ENCODE measurements at regions not wholly inside any gene's neighbourhood (a gene's known extent, or its start where the extent isn't known, plus 50 kb on each side); places are given as distances from the start of the nearest gene placed in this dataset.

DNA sequence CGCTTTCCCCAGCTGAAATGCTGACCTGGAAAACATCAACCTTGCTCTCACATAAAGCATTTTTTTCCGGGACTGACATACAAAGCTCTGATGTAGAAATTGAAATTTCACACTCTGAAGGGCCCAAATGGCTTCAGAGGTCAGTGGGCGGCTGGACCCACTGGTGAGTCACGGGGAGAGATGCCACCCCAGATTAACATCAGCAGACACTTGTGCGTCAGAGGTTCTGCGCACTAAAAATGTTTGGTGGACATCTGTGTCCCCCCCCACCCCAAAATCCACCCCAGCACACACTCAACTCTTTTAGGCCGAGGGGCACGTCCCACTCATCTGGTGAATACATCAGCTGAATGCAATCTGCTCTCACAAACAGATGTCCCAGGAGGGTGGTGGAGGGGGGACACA is 208.9 kb downstream of the ASB1 start:
- no peak for DNase-seq
- H3K36me3 ChIP-seq (replicated peaks; ENCODE audit: control insufficient read depth, insufficient read depth, low read length): no peaks in the 10 kb centered on the region
- H3K27me3 ChIP-seq (ENCODE audit: control insufficient read depth, insufficient read depth, low read length): no peaks in the 10 kb centered on the region

DNA sequence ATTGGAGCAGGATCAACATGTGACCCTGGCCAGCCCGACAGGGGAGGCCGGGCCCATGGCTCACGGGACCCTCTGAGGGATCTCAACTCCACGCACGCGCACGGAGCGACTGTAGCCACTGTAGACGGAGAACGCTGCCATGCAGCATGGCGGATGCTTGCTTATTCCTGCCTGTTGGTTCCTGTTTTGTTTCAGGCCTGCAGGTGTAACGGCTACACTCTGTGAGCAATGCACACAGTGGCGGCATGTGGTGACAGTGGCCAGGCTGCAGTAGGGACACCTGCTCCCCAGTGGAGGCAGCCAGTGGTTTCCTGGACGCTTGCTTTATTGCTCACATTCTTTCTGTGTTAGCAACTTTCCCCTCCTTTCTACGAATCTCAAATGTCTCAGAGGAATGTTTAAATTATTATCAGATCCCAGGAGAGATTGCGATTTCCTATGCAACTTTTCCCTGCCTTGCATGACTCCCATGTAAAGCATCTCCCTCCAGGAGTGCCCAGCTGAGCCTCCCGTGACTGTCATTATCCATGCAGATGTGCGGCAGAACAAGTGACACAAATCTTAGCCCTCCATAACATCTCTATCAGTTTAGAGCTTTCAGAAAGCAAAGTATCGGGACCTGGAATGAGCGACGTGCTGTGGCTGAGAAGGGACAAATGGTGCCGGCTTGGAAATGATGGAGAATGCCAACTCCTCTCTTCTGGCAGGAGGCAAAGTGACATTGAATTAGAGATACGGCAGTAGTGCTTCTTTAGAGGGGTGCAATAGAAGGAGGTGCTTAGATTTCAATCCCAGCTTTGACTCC is 209.7 kb downstream of the ASB1 start:
- DNase-seq: no peak
- Histone ChIP-seq H3K36me3 (replicated peaks; ENCODE audit: control insufficient read depth, insufficient read depth, low read length) (no peaks in the 10 kb centered on the region), H3K27me3 (ENCODE audit: control insufficient read depth, insufficient read depth, low read length) (no peaks in the 10 kb centered on the region), H3K4me3 (ENCODE audit: insufficient read depth, low read depth, low read length) (no peak overlapping the region)

More for the DNA sequence above, 208.9 kb downstream of the ASB1 start:
- H3K4me3 ChIP-seq (ENCODE audit: insufficient read depth, low read depth, low read length): no peak overlapping the region

DNA sequence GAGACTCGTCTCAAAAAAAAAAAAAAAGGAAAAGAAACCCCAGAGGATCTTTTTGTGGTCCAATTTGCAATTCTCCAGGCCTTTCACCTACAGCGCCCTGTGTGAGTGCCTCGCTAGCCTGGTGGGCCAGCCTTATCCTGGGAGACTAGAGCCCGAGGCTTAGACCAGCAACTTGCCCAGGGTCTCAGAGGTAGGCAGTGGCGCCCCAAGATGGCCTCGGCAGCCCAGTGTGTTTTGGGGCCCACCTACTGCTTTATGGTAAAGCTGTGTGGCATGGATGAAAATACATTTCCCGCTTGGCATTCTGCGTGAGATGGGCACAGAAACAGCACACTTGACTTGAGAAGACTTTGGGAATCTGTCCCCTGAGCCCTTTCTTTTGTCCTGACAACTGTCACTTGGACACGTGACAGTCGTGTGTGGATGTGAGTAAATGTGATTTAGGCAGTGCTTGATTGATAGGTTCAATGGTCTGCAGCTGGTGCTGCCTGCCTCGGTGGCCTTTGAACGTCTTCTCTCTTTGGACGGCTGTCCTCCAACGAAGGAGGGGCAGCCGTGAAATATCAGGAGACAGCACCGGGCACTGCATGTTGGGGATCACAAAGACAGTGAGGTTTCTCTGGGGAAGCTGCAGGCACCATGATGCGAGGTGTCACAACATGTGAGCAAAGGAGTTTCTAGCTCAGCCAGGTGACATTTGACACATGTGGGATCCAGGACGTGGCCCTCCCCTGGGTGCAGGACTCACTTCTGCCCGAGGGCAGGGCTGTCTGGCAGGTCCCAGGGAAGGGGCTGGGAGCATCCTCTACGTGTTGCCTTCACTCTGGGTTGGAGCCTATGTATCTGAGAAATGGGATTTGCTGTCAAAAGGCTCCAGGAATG is 209.5 kb upstream of the TWIST2 start:
- Histone ChIP-seq H3K36me3 (replicated peaks; ENCODE audit: control insufficient read depth, insufficient read depth, low read length) (no peaks in the 10 kb centered on the region), H3K27me3 (ENCODE audit: control insufficient read depth, insufficient read depth, low read length) (no peaks in the 10 kb centered on the region), H3K4me3 (ENCODE audit: insufficient read depth, low read depth, low read length) (no peak overlapping the region)
- DNase-seq: no peak

DNA sequence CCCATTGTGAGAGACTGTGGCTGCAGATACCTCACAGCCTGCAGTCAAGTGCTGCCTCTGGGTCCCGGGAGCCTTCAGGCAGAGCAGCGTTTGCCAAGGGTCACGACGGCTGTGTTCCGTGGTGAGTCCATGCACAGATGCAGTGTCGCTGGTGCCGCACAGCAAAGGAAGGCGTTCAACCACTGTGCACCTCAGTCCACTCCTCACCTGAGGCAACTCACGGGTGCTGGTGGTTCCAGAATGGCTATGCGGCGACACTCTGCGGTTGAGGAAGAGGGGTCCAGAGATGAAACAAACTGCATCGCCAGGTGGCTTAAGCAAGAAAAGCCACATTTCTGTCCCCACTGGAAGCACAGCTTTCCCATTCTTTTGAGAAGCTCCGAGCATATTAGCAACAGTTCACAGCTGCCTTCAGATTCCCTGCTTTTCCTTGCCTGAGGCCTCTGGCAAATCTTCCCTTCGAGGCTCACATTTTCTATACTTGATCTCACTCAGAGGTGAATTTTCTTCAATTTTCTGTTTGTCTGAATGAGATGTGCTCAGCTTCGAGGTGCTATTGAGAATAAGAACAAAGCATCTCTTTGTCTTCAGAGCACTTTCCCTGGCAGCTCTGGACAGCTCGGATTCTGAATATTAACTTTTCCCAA is 208.8 kb upstream of the TWIST2 start:
- DNase-seq: no peak

DNA sequence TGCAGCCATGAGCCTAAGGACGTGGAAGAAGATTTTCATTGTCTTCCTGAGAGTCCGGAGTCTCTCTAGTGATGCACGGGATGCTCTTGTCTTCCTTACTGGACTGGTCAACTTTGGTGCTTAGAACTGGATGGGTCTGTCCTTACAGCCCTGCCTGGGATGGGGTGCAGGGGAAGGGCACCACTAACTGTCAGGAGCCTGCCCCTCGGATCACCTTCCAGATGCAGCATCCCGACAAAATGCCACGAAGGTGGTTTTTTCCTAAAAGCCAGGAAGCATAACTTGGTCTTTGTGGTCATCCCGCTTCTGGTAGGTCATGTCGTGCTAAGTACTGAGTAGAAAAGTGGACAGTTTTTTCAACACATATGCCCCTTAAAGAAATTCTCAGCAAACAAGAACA is 207.4 kb upstream of the TWIST2 start:
- H3K4me3 ChIP-seq (ENCODE audit: insufficient read depth, low read depth, low read length): no peak overlapping the region
- H3K27me3 ChIP-seq (ENCODE audit: control insufficient read depth, insufficient read depth, low read length): no peaks in the 10 kb centered on the region
- no peaks in the 10 kb centered on the region for H3K36me3 ChIP-seq (replicated peaks; ENCODE audit: control insufficient read depth, insufficient read depth, low read length)
- DNase-seq: no peak

More for the DNA sequence above, 208.8 kb upstream of the TWIST2 start:
- Histone ChIP-seq H3K4me3 (ENCODE audit: insufficient read depth, low read depth, low read length) (no peak overlapping the region), H3K27me3 (ENCODE audit: control insufficient read depth, insufficient read depth, low read length) (no peaks in the 10 kb centered on the region), H3K36me3 (replicated peaks; ENCODE audit: control insufficient read depth, insufficient read depth, low read length) (no peaks in the 10 kb centered on the region)

DNA sequence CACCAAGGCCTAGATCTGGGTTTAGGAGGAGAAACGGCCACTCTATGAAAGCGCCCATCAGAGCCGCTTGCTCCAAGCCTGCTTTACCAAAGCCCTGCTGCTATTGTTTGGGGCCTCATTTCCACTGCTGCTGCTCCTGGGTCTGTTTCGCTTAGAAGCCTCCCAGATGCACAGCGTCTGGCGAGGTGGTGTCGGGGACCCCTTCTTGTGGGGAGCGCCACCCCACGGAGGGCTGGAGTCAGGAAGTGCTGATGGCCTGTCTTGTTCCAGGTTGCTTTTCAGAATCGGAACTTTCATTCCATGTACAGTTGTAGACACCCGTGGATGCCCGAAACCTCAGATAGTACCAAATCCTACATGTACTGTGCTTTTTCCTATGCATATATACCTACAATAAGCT is 204.9 kb upstream of the TWIST2 start:
- H3K27me3 ChIP-seq (ENCODE audit: control insufficient read depth, insufficient read depth, low read length): no peaks in the 10 kb centered on the region

DNA sequence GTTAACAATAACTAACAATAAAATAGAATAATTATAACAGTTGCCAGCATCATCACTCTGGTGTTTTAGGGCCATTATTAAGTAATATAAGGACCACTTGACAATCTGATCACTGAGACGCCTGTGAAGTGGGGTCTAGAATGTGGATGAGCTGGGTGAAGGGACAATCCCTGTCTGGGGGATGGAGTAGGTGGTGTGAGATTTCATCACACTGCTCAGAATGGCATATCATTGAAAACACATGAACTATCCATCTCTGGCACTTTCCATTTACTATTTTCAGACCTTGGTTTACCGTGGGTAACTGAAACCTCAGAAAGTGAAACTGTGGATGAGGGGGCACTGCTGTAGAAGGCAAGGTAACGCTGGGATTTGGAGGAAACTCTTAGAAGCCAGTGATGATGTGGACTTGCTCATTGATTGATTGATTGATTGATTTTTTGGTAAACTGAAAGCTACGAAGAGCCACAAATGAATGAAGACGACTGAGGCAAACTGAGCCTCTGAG is 204.4 kb upstream of the TWIST2 start:
- no peaks in the 10 kb centered on the region for H3K36me3 ChIP-seq (replicated peaks; ENCODE audit: control insufficient read depth, insufficient read depth, low read length)
- no peak for DNase-seq
- no peak overlapping the region for H3K4me3 ChIP-seq (ENCODE audit: insufficient read depth, low read depth, low read length)
- no peaks in the 10 kb centered on the region for H3K27me3 ChIP-seq (ENCODE audit: control insufficient read depth, insufficient read depth, low read length)

More for the DNA sequence above, 204.9 kb upstream of the TWIST2 start:
- no peak overlapping the region for H3K4me3 ChIP-seq (ENCODE audit: insufficient read depth, low read depth, low read length)
- H3K36me3 ChIP-seq (replicated peaks; ENCODE audit: control insufficient read depth, insufficient read depth, low read length): no peaks in the 10 kb centered on the region
- no peak for DNase-seq

DNA sequence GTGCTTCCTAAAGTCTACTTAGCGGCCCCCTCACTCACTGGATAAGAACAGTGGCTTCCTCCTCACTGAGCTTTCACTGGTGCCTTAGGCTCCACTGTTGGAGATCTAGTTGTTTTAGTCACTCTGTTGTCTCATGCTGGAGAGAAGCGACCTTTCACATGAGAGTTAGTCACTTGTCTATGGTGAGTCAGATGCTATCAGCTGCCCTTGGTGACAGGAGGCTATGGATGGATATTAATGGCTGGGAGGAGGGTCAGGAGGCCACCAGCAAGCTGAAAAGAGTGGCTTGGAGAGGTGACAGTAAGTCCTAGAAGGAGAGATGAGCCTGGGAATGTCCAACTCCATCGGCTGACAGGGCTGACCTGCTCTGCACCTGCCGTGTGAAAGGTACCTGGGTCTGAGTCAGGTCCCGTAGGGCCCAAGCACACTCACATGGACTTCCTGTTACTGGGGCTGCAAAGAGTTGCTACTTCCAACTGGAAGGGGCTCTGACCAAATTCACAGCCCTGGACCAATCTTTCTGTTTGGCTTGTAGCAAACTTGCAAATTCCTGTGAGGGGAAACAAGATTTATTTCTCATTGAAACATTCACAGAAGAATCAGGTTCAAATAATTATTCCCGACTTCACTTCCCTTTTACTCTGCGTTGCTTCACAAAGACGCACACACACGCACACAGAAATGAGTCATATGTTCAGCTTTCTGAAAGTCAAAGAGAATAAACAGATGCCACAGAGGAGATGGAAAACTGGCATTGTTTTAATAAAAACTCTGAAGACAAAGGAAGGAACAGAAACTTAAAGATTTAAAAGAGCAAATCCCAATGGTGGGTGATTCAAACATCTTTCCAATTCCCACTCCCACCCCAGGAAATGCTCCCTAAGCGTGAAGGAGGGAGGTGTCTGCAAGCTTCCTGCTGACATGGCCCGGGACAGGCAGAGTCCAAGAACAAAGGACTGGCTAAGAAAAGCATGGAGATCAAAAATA is 203.5 kb upstream of the TWIST2 start:
- DNase-seq: no peak
- H3K27me3 ChIP-seq (ENCODE audit: control insufficient read depth, insufficient read depth, low read length): no peaks in the 10 kb centered on the region
- no peaks in the 10 kb centered on the region for H3K36me3 ChIP-seq (replicated peaks; ENCODE audit: control insufficient read depth, insufficient read depth, low read length)
- no peak overlapping the region for H3K4me3 ChIP-seq (ENCODE audit: insufficient read depth, low read depth, low read length)

DNA sequence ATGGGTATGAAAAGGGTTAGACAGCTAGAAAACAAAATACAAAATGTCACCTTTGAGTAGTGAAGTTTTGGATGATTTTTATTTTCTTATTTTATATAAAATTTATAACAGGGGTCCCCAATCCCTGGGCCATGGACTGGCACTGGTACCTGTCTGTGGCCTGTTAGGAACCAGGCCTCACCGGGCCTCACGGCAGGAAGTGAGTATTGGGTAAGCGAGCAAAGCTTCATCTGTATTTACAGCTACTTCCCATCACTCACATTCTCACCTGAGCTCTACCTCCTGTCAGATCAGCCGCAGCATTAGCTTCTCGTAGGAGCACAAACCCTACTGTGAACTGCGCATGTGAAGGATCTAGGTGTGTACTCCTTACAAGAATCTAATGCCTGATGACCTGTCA is 202.8 kb upstream of the TWIST2 start:
- DNase-seq: no peak
- H3K27me3 ChIP-seq (ENCODE audit: control insufficient read depth, insufficient read depth, low read length): no peaks in the 10 kb centered on the region
- no peaks in the 10 kb centered on the region for H3K36me3 ChIP-seq (replicated peaks; ENCODE audit: control insufficient read depth, insufficient read depth, low read length)
- no peak overlapping the region for H3K4me3 ChIP-seq (ENCODE audit: insufficient read depth, low read depth, low read length)

DNA sequence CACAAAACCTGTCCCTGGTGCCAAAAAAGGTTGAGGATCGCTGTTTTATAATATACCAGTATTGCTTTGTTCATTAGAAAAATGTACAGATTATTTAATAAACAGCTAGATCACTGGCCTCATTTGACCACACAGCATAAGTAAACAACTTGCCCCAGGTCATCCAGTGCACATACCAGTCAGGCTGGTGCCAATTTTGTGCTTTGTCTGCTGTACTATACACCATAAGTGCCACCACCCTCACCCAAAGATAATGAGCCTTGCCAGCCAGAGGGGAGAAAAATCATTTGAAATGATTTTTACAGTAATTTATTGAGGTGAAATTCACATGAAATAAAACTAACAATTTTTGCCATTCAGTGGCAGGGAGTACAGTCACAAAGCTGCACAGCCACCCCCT is 202.2 kb upstream of the TWIST2 start:
- H3K4me3 ChIP-seq (ENCODE audit: insufficient read depth, low read depth, low read length): no peak overlapping the region
- H3K27me3 ChIP-seq (ENCODE audit: control insufficient read depth, insufficient read depth, low read length): no peaks in the 10 kb centered on the region
- H3K36me3 ChIP-seq (replicated peaks; ENCODE audit: control insufficient read depth, insufficient read depth, low read length): no peaks in the 10 kb centered on the region
- no peak for DNase-seq

DNA sequence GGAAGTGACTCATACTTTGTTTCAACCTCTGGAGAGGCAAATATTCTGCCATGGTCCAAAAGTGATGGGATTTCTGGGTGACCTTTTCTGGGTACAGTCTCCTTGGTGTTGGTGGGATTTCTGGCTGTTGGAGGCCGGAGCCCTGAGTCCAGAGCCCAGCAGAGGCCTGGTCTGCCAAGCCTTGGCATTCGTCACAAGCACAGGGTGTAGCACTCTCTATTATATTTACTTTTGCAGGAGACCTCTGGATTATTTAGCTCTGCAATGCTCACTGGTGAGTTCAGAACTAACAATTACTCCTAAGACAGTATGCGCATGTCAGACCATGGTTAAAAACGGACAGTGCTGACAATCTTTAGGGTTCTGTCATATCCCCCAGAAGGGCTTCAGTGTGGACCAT is 201.6 kb upstream of the TWIST2 start:
- no peak overlapping the region for H3K4me3 ChIP-seq (ENCODE audit: insufficient read depth, low read depth, low read length)
- H3K27me3 ChIP-seq (ENCODE audit: control insufficient read depth, insufficient read depth, low read length): no peaks in the 10 kb centered on the region
- no peak for DNase-seq
- no peaks in the 10 kb centered on the region for H3K36me3 ChIP-seq (replicated peaks; ENCODE audit: control insufficient read depth, insufficient read depth, low read length)

DNA sequence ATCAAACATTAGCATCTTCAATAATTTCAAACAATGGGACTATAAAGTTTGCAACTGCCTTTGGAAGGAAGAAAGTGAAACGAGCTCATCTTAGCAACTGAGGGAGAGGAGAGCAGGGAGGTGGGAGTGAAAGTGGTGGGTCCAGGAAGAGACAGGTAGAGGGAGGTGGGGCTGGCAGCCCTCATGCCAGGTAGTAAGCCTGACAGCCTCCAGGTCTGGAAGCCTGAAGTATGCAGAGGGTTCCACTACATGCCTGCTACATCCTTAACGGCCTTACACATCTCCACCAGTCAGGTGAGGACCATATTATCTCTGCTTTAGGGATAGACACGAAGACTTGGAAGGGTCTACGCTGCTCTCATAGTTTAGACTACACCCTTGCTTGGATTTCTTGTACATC is 201.1 kb upstream of the TWIST2 start:
- H3K36me3 ChIP-seq (replicated peaks; ENCODE audit: control insufficient read depth, insufficient read depth, low read length): no peaks in the 10 kb centered on the region
- DNase-seq: no peak
- H3K27me3 ChIP-seq (ENCODE audit: control insufficient read depth, insufficient read depth, low read length): no peaks in the 10 kb centered on the region
- no peak overlapping the region for H3K4me3 ChIP-seq (ENCODE audit: insufficient read depth, low read depth, low read length)

DNA sequence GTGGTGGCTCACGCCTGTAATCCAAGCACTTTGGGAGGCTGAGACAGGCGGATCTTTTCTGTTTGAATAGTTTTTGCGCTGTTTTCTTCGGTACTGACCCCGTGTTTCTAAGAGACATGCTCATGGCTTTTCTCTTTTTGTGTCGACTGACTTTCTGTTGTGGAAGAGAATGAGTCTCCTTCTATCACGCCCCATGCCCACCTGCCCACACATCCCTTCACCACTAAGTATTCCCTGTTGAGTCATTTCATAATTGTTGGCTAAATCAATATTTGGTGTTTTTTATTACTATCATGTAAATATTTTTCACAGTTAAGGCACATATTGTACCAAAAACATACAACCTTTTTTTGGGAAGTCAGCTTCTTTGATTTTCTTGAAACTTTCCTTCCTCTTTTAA is 198.8 kb upstream of the TWIST2 start:
- H3K36me3 ChIP-seq (replicated peaks; ENCODE audit: control insufficient read depth, insufficient read depth, low read length): no peaks in the 10 kb centered on the region
- DNase-seq: no peak
- no peaks in the 10 kb centered on the region for H3K27me3 ChIP-seq (ENCODE audit: control insufficient read depth, insufficient read depth, low read length)
- H3K4me3 ChIP-seq (ENCODE audit: insufficient read depth, low read depth, low read length): no peak overlapping the region
